ENCODE measurements at regions not wholly inside any gene's neighbourhood (a gene's known extent, or its start where the extent isn't known, plus 50 kb on each side); places are given as distances from the start of the nearest gene placed in this dataset.

GRCh38 chr2:234373481-234374149, 123.3 kb downstream of the ARL4C start:
- Histone ChIP-seq H3K9me1 (ENCODE audit: control insufficient read depth, extremely low read depth, insufficient read depth, low read length) (no peaks in the 10 kb centered on the region), H3K79me2 (ENCODE audit: control insufficient read depth, insufficient read depth, low read length) (no peaks in the 10 kb centered on the region), H3K9ac (ENCODE audit: control insufficient read depth, extremely low read depth, insufficient read depth, low read length) (peak overlapping the region; percentile 2), H3K27ac (ENCODE audit: control insufficient read depth, insufficient read depth, low read length) (peak overlapping the region; percentile 10), H2AFZ (ENCODE audit: control insufficient read depth, low read length) (peak overlapping the region; percentile 19), H3K4me3 (ENCODE audit: control insufficient read depth in 2 of 3, extremely low read depth in 1 of 3, insufficient read depth in 2 of 3, low read depth in 1 of 3, low read length in 3 of 3) (no peak overlapping the region), H3K4me1 (ENCODE audit: control insufficient read depth, extremely low read depth, insufficient read depth, low read length) (peaks cover 52% of the 10 kb centered on the region), H4K20me1 (ENCODE audit: control insufficient read depth, extremely low read depth, insufficient read depth, low read length) (no peaks in the 10 kb centered on the region), H3K9me3 (ENCODE audit: control insufficient read depth, low read depth, low read length) (no peaks in the 10 kb centered on the region), H3K4me2 (ENCODE audit: control insufficient read depth, extremely low read depth, insufficient read depth, low read depth, low read length) (peak overlapping the region; percentile 6), H3K36me3 (ENCODE audit: control insufficient read depth in 2 of 2, extremely low read depth in 1 of 2, insufficient read depth in 2 of 2, low read length in 2 of 2) (no peaks in the 10 kb centered on the region), H3K27me3 (ENCODE audit: control insufficient read depth, extremely low read depth, insufficient read depth, low read length) (no peaks in the 10 kb centered on the region)
- peak; percentile 26 for FAIRE-seq
- no peak for DNase-seq (ENCODE audit: low read depth, low spot score)
- dilution Hi-C loops (cut with MboI; ENCODE audit: extremely low pct_ligation_motif_present, low sequenced_read_pairs), result no loop called here
- TF ChIP-seq, protein P1, sequence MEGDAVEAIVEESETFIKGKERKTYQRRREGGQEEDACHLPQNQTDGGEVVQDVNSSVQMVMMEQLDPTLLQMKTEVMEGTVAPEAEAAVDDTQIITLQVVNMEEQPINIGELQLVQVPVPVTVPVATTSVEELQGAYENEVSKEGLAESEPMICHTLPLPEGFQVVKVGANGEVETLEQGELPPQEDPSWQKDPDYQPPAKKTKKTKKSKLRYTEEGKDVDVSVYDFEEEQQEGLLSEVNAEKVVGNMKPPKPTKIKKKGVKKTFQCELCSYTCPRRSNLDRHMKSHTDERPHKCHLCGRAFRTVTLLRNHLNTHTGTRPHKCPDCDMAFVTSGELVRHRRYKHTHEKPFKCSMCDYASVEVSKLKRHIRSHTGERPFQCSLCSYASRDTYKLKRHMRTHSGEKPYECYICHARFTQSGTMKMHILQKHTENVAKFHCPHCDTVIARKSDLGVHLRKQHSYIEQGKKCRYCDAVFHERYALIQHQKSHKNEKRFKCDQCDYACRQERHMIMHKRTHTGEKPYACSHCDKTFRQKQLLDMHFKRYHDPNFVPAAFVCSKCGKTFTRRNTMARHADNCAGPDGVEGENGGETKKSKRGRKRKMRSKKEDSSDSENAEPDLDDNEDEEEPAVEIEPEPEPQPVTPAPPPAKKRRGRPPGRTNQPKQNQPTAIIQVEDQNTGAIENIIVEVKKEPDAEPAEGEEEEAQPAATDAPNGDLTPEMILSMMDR (optimal IDR thresholded peaks at IDR 0.05 in 1 of 3, IDR thresholded peaks at IDR 0.05 in 1 of 3, conservative IDR thresholded peaks at IDR 0.05 in 1 of 3; ENCODE audit: extremely low read depth in 1 of 3, insufficient read depth in 2 of 3, low read length in 3 of 3), result no peak
- TF ChIP-seq EZH2 (IDR thresholded peaks at IDR 0.05; ENCODE audit: low read length), result no peak

DNA sequence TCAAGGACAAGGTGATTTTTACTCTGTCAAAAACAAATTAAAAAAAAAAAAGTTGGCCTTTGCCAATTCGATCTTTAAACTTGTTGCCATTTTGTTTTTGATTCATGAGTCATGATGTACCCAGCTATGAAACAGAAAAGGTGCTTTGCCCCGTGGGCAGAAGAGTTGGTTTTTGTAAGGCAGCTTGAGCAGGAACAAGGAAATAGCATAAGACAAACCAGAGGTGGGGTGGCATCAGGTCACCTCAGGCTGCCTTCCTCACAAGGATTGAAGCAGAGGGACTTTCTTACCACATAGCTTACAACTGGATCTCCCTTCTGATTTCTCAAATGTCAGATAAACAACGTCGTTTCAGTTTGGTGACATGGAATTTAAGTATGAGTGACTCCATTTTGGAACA, 123.8 kb downstream of the ARL4C start:
- DNase-seq (ENCODE audit: low read depth, low spot score) (no peak), FAIRE-seq (peak; percentile 94)
- Histone ChIP-seq H3K36me3 (ENCODE audit: control insufficient read depth in 2 of 2, extremely low read depth in 1 of 2, insufficient read depth in 2 of 2, low read length in 2 of 2) (no peaks in the 10 kb centered on the region), H3K4me3 (ENCODE audit: control insufficient read depth in 2 of 3, extremely low read depth in 1 of 3, insufficient read depth in 2 of 3, low read depth in 1 of 3, low read length in 3 of 3) (no peak overlapping the region), H3K27ac (ENCODE audit: control insufficient read depth, insufficient read depth, low read length) (peak overlapping the region; percentile 10), H3K9me3 (ENCODE audit: control insufficient read depth, low read depth, low read length) (no peaks in the 10 kb centered on the region), H3K27me3 (ENCODE audit: control insufficient read depth, extremely low read depth, insufficient read depth, low read length) (no peaks in the 10 kb centered on the region), H3K4me1 (ENCODE audit: control insufficient read depth, extremely low read depth, insufficient read depth, low read length) (peaks cover 58% of the 10 kb centered on the region), H2AFZ (ENCODE audit: control insufficient read depth, low read length) (peak overlapping the region; percentile 19), H3K4me2 (ENCODE audit: control insufficient read depth, extremely low read depth, insufficient read depth, low read depth, low read length) (peak overlapping the region; percentile 6), H3K9me1 (ENCODE audit: control insufficient read depth, extremely low read depth, insufficient read depth, low read length) (no peaks in the 10 kb centered on the region), H3K9ac (ENCODE audit: control insufficient read depth, extremely low read depth, insufficient read depth, low read length) (peak overlapping the region; percentile 2), H3K79me2 (ENCODE audit: control insufficient read depth, insufficient read depth, low read length) (no peaks in the 10 kb centered on the region), H4K20me1 (ENCODE audit: control insufficient read depth, extremely low read depth, insufficient read depth, low read length) (no peaks in the 10 kb centered on the region)
- no peak for TF ChIP-seq EZH2 (IDR thresholded peaks at IDR 0.05; ENCODE audit: low read length)
- TF ChIP-seq, protein P1 (optimal IDR thresholded peaks at IDR 0.05 in 1 of 3, IDR thresholded peaks at IDR 0.05 in 1 of 3, conservative IDR thresholded peaks at IDR 0.05 in 1 of 3; ENCODE audit: extremely low read depth in 1 of 3, insufficient read depth in 2 of 3, low read length in 3 of 3), result no peak
- dilution Hi-C loops (cut with MboI; ENCODE audit: extremely low pct_ligation_motif_present, low sequenced_read_pairs), result no loop called here

All from keratinocyte (primary cell).